NT2/D1 (cell line): ENCODE measurements at regions not wholly inside any gene's neighbourhood (a gene's known extent, or its start where the extent isn't known, plus 50 kb on each side); places are given as distances from the start of the nearest gene placed in this dataset.

Source experiments
- DNase-seq: peaks from one replicate; pipeline ENCODE4 v3.0.0-alpha.2; 2011; ENCODE audit warnings: low read depth, low spot score
- H3K27me3 ChIP-seq: 2 replicates; pipeline ENCODE4 v1.6.0; 2011; ENCODE audit warnings: mild to moderate bottlenecking; ENCODE audit not compliant: insufficient read length, insufficient read depth
- H3K36me3 ChIP-seq: 2 replicates; pipeline ENCODE4 v1.6.1; 2011; ENCODE audit warnings: mild to moderate bottlenecking, low read length, mixed read lengths; ENCODE audit not compliant: insufficient read depth, insufficient read length
- H3K4me1 ChIP-seq: 2 replicates; pipeline ENCODE4 v1.5.1; 2011; ENCODE audit not compliant: insufficient read depth, insufficient read length
- H3K4me3 ChIP-seq: 2 replicates; pipeline ENCODE4 v1.5.1; 2011; ENCODE audit warnings: low read depth; ENCODE audit not compliant: insufficient read length
- H3K9ac ChIP-seq: 2 replicates; pipeline ENCODE4 v1.6.0; 2011; ENCODE audit warnings: low read depth; ENCODE audit not compliant: insufficient read length
- H3K9me3 ChIP-seq: 2 replicates; pipeline ENCODE4 v1.5.1; 2011; ENCODE audit warnings: mild to moderate bottlenecking, low read length; ENCODE audit not compliant: insufficient read depth
- SUZ12 ChIP-seq: IDR thresholded peaks from 2 replicates; pipeline ENCODE4 v1.6.1; 2011; ENCODE audit not compliant: insufficient read length, insufficient read depth; ENCODE audit errors: extremely low read depth
- YY1 ChIP-seq: IDR thresholded peaks from 2 replicates; pipeline ENCODE4 v1.6.1; 2011; ENCODE audit not compliant: insufficient read length, insufficient read depth
- ZNF274 ChIP-seq: IDR thresholded peaks from 2 replicates; pipeline ENCODE4 v1.6.1; 2011; ENCODE audit warnings: mild to moderate bottlenecking, low read depth, low read length

GRCh38 chr3:181823716-181824115, 112.0 kb downstream of the SOX2 start:
- Histone ChIP-seq H3K9me3 (no peaks in the 10 kb centered on the region), H3K4me3 (no peak overlapping the region), H3K36me3 (no peaks in the 10 kb centered on the region), H3K9ac (no peak overlapping the region), H3K4me1 (no peaks in the 10 kb centered on the region), H3K27me3 (no peaks in the 10 kb centered on the region)
- TF ChIP-seq YY1 (no peak), ZNF274 (no peak), SUZ12 (no peak)
- no peak for DNase-seq

GRCh38 chr3:181824961-181825360, 113.2 kb downstream of the SOX2 start:
- DNase-seq: peak; percentile 20
- TF ChIP-seq ZNF274 (no peak), SUZ12 (no peak), YY1 (no peak)
- H3K9me3 ChIP-seq: no peaks in the 10 kb centered on the region
- H3K27me3 ChIP-seq: no peaks in the 10 kb centered on the region
- H3K36me3 ChIP-seq: no peaks in the 10 kb centered on the region
- no peaks in the 10 kb centered on the region for H3K4me1 ChIP-seq
- H3K4me3 ChIP-seq: no peak overlapping the region
- no peak overlapping the region for H3K9ac ChIP-seq

- H3K4me1 ChIP-seq: no peaks in the 10 kb centered on the region
- H3K36me3 ChIP-seq: no peaks in the 10 kb centered on the region
- no peaks in the 10 kb centered on the region for H3K9me3 ChIP-seq
- H3K27me3 ChIP-seq: no peaks in the 10 kb centered on the region
- DNase-seq: no peak
- no peak overlapping the region for H3K4me3 ChIP-seq
- H3K9ac ChIP-seq: no peak overlapping the region
- no peak for TF ChIP-seq YY1
Observed at GRCh38 chr3:181839039-181839915, 127.6 kb downstream of the SOX2 start.

- no peak for TF ChIP-seq SUZ12
- TF ChIP-seq ZNF274: no peak
- TF ChIP-seq YY1: no peak
- no peaks in the 10 kb centered on the region for H3K4me1 ChIP-seq
- H3K27me3 ChIP-seq: no peaks in the 10 kb centered on the region
- DNase-seq: no peak
- H3K4me3 ChIP-seq: no peak overlapping the region
- H3K9me3 ChIP-seq: no peaks in the 10 kb centered on the region
- H3K9ac ChIP-seq: no peak overlapping the region
- no peaks in the 10 kb centered on the region for H3K36me3 ChIP-seq
Observed at GRCh38 chr3:181839916-181840297, 128.2 kb downstream of the SOX2 start.

- DNase-seq: no peak
Observed at GRCh38 chr3:181844211-181844610, 132.5 kb downstream of the SOX2 start.

GRCh38 chr3:181847276-181847675, 135.6 kb downstream of the SOX2 start:
- peaks cover 2% of the 10 kb centered on the region for H3K4me1 ChIP-seq
- H3K9ac ChIP-seq: no peak overlapping the region
- TF ChIP-seq ZNF274 (no peak), SUZ12 (no peak), YY1 (no peak)
- no peak for DNase-seq
- H3K27me3 ChIP-seq: no peaks in the 10 kb centered on the region
- H3K9me3 ChIP-seq: no peaks in the 10 kb centered on the region
- H3K4me3 ChIP-seq: no peak overlapping the region
- no peaks in the 10 kb centered on the region for H3K36me3 ChIP-seq

More at GRCh38 chr3:181844211-181844610, 132.5 kb downstream of the SOX2 start:
- no peak overlapping the region for H3K4me3 ChIP-seq
- H3K27me3 ChIP-seq: no peaks in the 10 kb centered on the region
- no peaks in the 10 kb centered on the region for H3K36me3 ChIP-seq
- no peaks in the 10 kb centered on the region for H3K9me3 ChIP-seq
- no peaks in the 10 kb centered on the region for H3K4me1 ChIP-seq
- no peak for TF ChIP-seq YY1
- TF ChIP-seq SUZ12: no peak
- no peak for TF ChIP-seq ZNF274
- no peak overlapping the region for H3K9ac ChIP-seq

- Histone ChIP-seq H3K27me3 (no peaks in the 10 kb centered on the region), H3K4me3 (no peak overlapping the region), H3K4me1 (peaks cover 4% of the 10 kb centered on the region), H3K36me3 (no peaks in the 10 kb centered on the region), H3K9ac (no peak overlapping the region), H3K9me3 (no peaks in the 10 kb centered on the region)
- DNase-seq: no peak
- TF ChIP-seq YY1 (no peak), ZNF274 (no peak), SUZ12 (no peak)
Observed at GRCh38 chr3:181851063-181851462, 139.3 kb downstream of the SOX2 start.
